Natural killer cell (primary cell): ENCODE measurements at regions not wholly inside any gene's neighbourhood (a gene's known extent, or its start where the extent isn't known, plus 50 kb on each side); places are given as distances from the start of the nearest gene placed in this dataset.

Experiments
- ATAC-seq, 3 donors: fragments of 150-1000 bp in 2 of 3; fragments of 200-7000 bp in 1 of 3; cut with Tn5 transposase; 1 replicate in 1 of 3; 2 replicates in 2 of 3; pipeline ENCODE4 v1.10.0; 2021; ENCODE audit warnings: mild to moderate bottlenecking in 2 of 3, moderate library complexity in 2 of 3
- DNase-seq, 2 donors: peaks; one replicate each; pipeline versions ENCODE4 v3.0.0 to v3.0.0-alpha.2; 2013 to 2021; ENCODE audit warnings: mixed read lengths in 1 of 2
- H3K27ac ChIP-seq: one replicate; pipeline ENCODE4 v1.5.1; 2013; ENCODE audit warnings: mild to moderate bottlenecking, low read length
- H3K27me3 ChIP-seq: one replicate; pipeline ENCODE4 v1.6.1; 2013; ENCODE audit warnings: low read length; ENCODE audit not compliant: control insufficient read depth, insufficient read depth
- H3K36me3 ChIP-seq: one replicate; pipeline ENCODE4 v1.6.1; 2013; ENCODE audit warnings: low read length; ENCODE audit not compliant: control insufficient read depth, insufficient read depth
- H3K4me1 ChIP-seq: one replicate; pipeline ENCODE4 v1.6.1; 2013; ENCODE audit warnings: low read length; ENCODE audit not compliant: control insufficient read depth, insufficient read depth
- H3K4me3 ChIP-seq: one replicate; pipeline ENCODE4 v1.5.1; 2013; ENCODE audit warnings: low read length
- H3K9me3 ChIP-seq: one replicate; pipeline ENCODE4 v1.6.1; 2013; ENCODE audit warnings: low read length; ENCODE audit not compliant: control insufficient read depth, insufficient read depth
- H3K27ac Mint-ChIP-seq, 2 donors: one replicate each; pipeline ENCODE4 v1.8.0; 2022; ENCODE audit warnings: mild to moderate bottlenecking in 2 of 2, mixed read lengths in 2 of 2, moderate library complexity in 1 of 2
- H3K27me3 Mint-ChIP-seq, 2 donors: one replicate each; pipeline ENCODE4 v1.8.0; 2022; ENCODE audit warnings: low read depth in 2 of 2, mixed read lengths in 2 of 2
- H3K36me3 Mint-ChIP-seq: one replicate; pipeline ENCODE4 v1.8.0; 2022; ENCODE audit warnings: mixed read lengths
- H3K4me1 Mint-ChIP-seq, 2 donors: one replicate each; pipeline ENCODE4 v1.8.0; 2022; ENCODE audit warnings: mixed read lengths in 2 of 2
- H3K4me3 Mint-ChIP-seq: one replicate; pipeline ENCODE4 v1.8.0; 2022; ENCODE audit warnings: mild to moderate bottlenecking, moderate library complexity, mixed read lengths
- H3K9me3 Mint-ChIP-seq, 2 donors: one replicate each; pipeline ENCODE4 v1.8.0; 2022; ENCODE audit warnings: mixed read lengths in 2 of 2
- WGBS: methylation state at CpG from one replicate; pipeline ENCODE4 v1.1.7; 2013; ENCODE audit warnings: missing lambda C conversion rate; ENCODE audit not compliant: insufficient coverage; 5-methylcytosine and 5-hydroxymethylcytosine counted together
- intact Hi-C: fragments of 100-400 bp; cut with micrococcal nuclease; formaldehyde crosslinking; loops from one replicate; pipeline ENCODE4 v1.14.2; 2022
- TF ChIP-seq, protein P1 (sequence below): fragments of 200-600 bp; IDR thresholded peaks from one replicate; pipeline ENCODE4 v1.8.0; 2022; ENCODE audit warnings: antibody characterized with exemption

DNA sequence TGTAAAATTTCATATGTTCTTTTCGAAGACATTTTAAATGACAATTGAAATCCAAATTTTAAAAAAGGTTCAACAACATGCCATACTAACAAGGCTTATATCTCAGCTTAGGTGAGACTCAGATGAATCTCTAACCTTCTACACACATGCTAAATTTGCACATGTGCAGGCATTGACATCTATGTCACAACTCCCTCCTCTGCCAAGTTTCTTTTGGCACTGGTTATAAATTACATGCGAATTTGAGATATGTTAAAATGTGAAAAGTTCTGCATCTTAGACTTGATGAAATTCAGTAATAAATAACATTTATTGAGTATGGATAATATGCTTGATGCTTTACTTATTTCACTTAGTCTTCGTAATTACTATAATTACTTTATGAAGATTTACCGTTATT lies 234.3 kb downstream of the TLE4 start:
- H3K27ac ChIP-seq: no peak overlapping the region
- no peaks in the 10 kb centered on the region for H3K9me3 ChIP-seq
- H3K4me1 Mint-ChIP-seq: peaks cover 0 to 9% of the 10 kb centered on the region in 2 donors
- H3K9me3 Mint-ChIP-seq: no peaks in the 10 kb centered on the region
- no peak overlapping the region for H3K4me3 ChIP-seq
- no peak overlapping the region for H3K4me3 Mint-ChIP-seq
- WGBS: 94% methylated on average over 2 of the region's 4 CpGs
- H3K36me3 Mint-ChIP-seq: no peaks in the 10 kb centered on the region
- TF ChIP-seq, protein P1, sequence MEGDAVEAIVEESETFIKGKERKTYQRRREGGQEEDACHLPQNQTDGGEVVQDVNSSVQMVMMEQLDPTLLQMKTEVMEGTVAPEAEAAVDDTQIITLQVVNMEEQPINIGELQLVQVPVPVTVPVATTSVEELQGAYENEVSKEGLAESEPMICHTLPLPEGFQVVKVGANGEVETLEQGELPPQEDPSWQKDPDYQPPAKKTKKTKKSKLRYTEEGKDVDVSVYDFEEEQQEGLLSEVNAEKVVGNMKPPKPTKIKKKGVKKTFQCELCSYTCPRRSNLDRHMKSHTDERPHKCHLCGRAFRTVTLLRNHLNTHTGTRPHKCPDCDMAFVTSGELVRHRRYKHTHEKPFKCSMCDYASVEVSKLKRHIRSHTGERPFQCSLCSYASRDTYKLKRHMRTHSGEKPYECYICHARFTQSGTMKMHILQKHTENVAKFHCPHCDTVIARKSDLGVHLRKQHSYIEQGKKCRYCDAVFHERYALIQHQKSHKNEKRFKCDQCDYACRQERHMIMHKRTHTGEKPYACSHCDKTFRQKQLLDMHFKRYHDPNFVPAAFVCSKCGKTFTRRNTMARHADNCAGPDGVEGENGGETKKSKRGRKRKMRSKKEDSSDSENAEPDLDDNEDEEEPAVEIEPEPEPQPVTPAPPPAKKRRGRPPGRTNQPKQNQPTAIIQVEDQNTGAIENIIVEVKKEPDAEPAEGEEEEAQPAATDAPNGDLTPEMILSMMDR: no peak
- no peak overlapping the region for H3K27ac Mint-ChIP-seq
- ATAC-seq: no peak
- H3K27me3 ChIP-seq: no peaks in the 10 kb centered on the region
- H3K36me3 ChIP-seq: no peaks in the 10 kb centered on the region
- no peak for DNase-seq
- peaks cover 0 to 2% of the 10 kb centered on the region in 2 donors for H3K27me3 Mint-ChIP-seq
- peaks cover 5% of the 10 kb centered on the region for H3K4me1 ChIP-seq
- intact Hi-C loops: no loop called here

DNA sequence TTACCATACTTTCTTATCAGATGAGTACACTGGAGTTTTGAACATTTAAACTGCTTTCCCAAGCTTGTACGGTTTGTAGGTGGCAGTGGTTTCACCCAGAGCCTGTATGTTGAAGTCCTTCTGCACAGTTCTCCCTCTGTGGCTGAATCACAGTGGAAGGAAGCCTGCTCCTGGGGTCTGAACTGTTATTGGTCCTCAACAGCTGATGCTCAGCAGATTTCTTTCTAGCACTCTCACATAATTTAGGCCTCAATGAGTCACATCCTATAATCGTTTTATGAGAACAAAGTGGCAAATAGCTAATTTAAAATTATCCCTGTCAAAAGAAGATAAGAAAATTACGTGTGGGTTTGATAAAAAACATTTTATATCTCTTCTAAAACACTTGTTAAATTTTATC lies 229.7 kb downstream of the TLE4 start:
- Mint-ChIP-seq H3K4me3 (no peak overlapping the region), H3K36me3 (no peaks in the 10 kb centered on the region), H3K4me1 (peaks cover 6 to 22% of the 10 kb centered on the region in 2 donors), H3K9me3 (no peaks in the 10 kb centered on the region), H3K27ac (no peak overlapping the region), H3K27me3 (no peaks in the 10 kb centered on the region)
- no peaks in the 10 kb centered on the region for H3K27me3 ChIP-seq
- TF ChIP-seq, protein P1: no peak
- H3K9me3 ChIP-seq: no peaks in the 10 kb centered on the region
- no peak overlapping the region for H3K4me3 ChIP-seq
- H3K4me1 ChIP-seq: no peaks in the 10 kb centered on the region
- WGBS: 63% methylated on average over 3 of the region's 3 CpGs
- ATAC-seq: no peak
- H3K27ac ChIP-seq: no peak overlapping the region
- no peak for DNase-seq
- intact Hi-C loops: no loop called here
- no peaks in the 10 kb centered on the region for H3K36me3 ChIP-seq

DNA sequence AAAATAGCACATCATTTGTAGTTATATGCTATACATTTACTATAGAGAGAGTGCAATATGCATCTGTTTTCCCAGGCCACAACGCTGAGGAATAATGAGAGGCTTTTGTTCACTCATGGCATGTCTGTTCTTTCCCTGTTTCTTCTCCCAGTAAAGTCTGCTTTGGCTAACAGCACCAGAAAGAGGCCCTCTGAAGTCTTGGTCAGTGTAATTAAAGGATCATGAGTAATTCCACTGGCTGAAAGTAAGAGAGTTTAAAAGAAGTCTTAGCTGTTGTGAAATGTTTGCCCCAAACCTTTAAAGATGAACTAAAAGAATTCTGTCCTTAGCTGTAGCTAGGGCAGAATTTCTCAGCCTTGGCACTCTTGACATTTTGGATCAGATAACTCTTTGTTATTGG lies 228.8 kb downstream of the TLE4 start:
- H3K27ac Mint-ChIP-seq: no peak overlapping the region
- ATAC-seq (no peak), DNase-seq (no peak)
- TF ChIP-seq, protein P1: no peak
- H3K36me3 ChIP-seq: no peaks in the 10 kb centered on the region
- no peaks in the 10 kb centered on the region for H3K36me3 Mint-ChIP-seq
- no peaks in the 10 kb centered on the region for H3K4me1 ChIP-seq
- H3K4me3 Mint-ChIP-seq: no peak overlapping the region
- WGBS: 83% methylated on average over 1 of the region's 1 CpG
- H3K27me3 ChIP-seq: no peaks in the 10 kb centered on the region
- intact Hi-C loops: no loop called here
- H3K27ac ChIP-seq: no peak overlapping the region
- peaks cover 6 to 22% of the 10 kb centered on the region in 2 donors for H3K4me1 Mint-ChIP-seq
- no peaks in the 10 kb centered on the region for H3K9me3 Mint-ChIP-seq
- H3K9me3 ChIP-seq: no peaks in the 10 kb centered on the region
- H3K27me3 Mint-ChIP-seq: no peaks in the 10 kb centered on the region
- H3K4me3 ChIP-seq: no peak overlapping the region

DNA sequence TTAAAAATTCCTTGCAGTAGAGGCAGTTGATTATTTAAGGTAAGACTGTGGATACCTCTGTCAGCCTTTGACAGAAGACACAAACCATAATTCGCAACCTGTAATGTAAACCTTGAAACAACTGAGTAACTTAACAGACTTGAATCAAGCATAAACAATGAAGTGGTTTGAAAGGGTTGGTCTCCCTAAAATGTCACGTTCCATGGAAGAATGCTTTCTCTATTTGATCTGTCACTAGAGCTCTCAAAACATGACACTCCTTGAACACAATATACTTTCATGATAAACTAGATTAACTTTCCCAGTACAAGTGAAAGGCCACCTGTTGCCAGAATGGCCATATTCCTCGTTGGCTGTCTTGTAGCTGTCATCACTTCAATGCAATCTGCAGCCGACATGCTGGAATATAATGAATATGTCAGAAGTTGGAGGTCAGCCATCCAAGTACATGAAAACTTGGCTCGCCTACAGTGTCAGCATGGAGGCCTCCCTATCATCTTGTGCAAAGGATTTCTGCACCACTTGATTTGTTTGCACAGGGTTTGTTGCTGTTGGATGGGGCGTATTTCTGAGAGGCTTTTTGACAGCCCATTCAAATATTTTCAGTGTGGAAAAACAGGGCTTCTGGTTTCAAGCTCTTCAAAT lies 228.0 kb downstream of the TLE4 start:
- ATAC-seq: no peak
- H3K36me3 ChIP-seq: no peaks in the 10 kb centered on the region
- intact Hi-C loops: no loop called here
- no peaks in the 10 kb centered on the region for H3K4me1 ChIP-seq
- DNase-seq: no peak
- no peak overlapping the region for H3K27ac ChIP-seq
- H3K27me3 ChIP-seq: no peaks in the 10 kb centered on the region
- H3K4me3 ChIP-seq: no peak overlapping the region
- Mint-ChIP-seq H3K9me3 (no peaks in the 10 kb centered on the region), H3K27ac (no peak overlapping the region), H3K36me3 (no peaks in the 10 kb centered on the region), H3K4me3 (no peak overlapping the region), H3K27me3 (no peaks in the 10 kb centered on the region), H3K4me1 (peaks cover 6 to 22% of the 10 kb centered on the region in 2 donors)
- 91% methylated on average over 5 of the region's 6 CpGs for WGBS
- no peaks in the 10 kb centered on the region for H3K9me3 ChIP-seq
- TF ChIP-seq, protein P1: no peak
